D721Med (cell line): ENCODE measurements at regions not wholly inside any gene's neighbourhood (a gene's known extent, or its start where the extent isn't known, plus 50 kb on each side); places are given as distances from the start of the nearest gene placed in this dataset.

Experiments used
- DNase-seq: peaks from one replicate; pipeline ENCODE4 v3.0.0; 2011; ENCODE audit warnings: low spot score; ENCODE audit not compliant: insufficient read length
- FAIRE-seq: peaks from 2 replicates; lab custom pipeline; 2011; peaks lifted over from hg19 to GRCh38; lab: Jason Lieb, UNC
- TF ChIP-seq, protein P1 (sequence below): IDR thresholded peaks from 2 replicates; pipeline ENCODE4 v1.5.1; 2012; ENCODE audit warnings: mild to moderate bottlenecking, control low read depth; ENCODE audit not compliant: insufficient read depth; ENCODE audit errors: missing control alignments

DNA sequence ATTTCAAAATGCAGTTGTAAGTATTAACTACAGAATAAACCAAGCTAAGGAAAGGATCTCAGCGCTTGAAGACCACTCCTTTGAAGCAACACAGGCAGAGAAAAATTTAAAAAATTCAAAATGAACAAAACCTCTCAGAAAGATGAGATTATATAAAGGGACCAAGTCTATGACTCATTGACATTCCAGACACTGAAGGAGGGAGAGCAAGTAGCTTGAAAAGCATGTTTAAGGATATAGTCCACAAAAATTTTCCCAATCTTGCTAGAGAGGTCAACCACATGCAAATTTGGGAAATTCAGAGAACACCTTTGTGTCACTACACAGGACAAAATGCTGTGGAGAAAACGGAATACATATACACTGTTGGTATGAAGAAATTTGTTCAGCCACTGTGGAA lies 112.6 kb upstream of the MC4R start:
- TF ChIP-seq, protein P1, sequence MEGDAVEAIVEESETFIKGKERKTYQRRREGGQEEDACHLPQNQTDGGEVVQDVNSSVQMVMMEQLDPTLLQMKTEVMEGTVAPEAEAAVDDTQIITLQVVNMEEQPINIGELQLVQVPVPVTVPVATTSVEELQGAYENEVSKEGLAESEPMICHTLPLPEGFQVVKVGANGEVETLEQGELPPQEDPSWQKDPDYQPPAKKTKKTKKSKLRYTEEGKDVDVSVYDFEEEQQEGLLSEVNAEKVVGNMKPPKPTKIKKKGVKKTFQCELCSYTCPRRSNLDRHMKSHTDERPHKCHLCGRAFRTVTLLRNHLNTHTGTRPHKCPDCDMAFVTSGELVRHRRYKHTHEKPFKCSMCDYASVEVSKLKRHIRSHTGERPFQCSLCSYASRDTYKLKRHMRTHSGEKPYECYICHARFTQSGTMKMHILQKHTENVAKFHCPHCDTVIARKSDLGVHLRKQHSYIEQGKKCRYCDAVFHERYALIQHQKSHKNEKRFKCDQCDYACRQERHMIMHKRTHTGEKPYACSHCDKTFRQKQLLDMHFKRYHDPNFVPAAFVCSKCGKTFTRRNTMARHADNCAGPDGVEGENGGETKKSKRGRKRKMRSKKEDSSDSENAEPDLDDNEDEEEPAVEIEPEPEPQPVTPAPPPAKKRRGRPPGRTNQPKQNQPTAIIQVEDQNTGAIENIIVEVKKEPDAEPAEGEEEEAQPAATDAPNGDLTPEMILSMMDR, result no peak
- no peak for FAIRE-seq
- DNase-seq, result no peak

DNA sequence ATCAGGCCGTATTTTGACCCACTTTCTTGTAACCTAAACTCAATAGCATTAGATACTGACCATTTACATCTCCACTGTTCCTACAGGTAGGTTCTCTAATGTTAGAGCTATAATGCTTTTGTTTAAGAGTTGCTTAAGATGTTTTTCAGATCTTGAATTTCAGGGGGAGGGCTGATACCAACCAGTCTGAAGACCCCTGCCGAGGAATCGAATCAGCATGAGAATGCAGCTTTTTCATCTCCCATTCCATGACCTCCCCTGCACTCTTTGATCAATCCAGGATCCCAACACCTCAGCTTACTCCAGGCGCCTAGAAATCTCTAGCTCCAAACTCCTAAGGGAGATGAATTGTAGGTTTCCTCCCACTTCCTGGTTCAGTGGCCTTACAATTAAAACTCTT lies 120.5 kb upstream of the MC4R start:
- FAIRE-seq, result no peak

DNA sequence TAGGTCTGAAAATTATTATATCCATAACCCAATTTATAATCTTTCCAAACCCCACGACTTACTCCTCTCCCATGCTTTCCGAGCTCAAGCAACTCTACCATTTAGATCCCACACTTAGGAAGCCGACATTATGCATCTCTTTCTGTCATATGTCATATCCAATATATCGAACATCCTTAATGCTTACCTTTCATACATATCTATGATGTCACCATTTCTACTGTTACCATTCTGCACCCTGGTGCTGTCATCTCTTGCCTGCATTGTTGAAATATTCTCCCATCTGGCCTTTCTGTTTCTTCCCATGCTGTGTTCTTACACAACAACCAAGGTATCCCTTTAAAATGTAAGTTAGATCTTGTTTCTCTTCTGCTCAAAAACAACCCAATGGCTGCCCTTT lies 127.1 kb upstream of the MC4R start:
- FAIRE-seq (no peak), DNase-seq (no peak)
- TF ChIP-seq, protein P1, result no peak

More for the DNA sequence above, 120.5 kb upstream of the MC4R start:
- DNase-seq, result no peak
- TF ChIP-seq, protein P1, result no peak

DNA sequence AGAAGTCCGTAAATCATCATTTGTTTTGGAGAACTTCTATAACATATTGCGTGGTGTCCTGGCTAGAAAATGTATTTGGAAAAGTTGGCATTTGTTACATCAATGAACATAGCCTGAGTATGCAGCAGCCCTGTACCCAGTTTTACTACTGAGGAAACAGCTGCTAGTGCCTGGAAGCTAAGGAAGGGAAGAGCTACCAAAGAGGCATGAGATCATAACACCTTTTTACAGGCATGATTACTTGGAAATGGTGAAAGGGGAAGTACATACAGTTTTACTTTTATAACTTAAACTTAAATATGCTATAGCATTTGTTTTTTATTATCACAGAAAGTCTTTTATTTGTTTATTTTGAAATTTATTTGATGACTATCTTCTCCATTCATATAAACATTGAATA lies 128.4 kb upstream of the MC4R start:
- DNase-seq, result no peak
- TF ChIP-seq, protein P1, result no peak
- FAIRE-seq, result no peak

DNA sequence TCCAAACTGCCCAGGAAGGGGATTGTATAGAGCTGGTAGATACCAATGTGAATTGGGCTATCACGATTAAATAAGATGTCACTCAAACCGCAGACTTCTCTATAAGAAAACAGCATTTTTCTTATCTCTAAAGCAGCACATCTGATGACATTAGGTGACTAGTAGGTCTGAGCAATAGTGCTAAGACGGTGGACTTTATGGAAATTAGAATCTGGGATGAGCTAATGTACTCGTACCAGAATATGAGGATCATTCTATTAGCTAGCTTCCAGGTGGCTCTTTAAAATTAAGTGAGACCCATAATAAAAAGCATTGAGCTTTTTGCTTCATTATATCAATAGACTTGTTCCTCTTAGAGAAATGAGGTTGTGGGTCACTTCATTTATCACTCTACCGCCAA lies 130.0 kb upstream of the MC4R start:
- TF ChIP-seq, protein P1, result no peak
- DNase-seq, result no peak
- FAIRE-seq, result no peak

DNA sequence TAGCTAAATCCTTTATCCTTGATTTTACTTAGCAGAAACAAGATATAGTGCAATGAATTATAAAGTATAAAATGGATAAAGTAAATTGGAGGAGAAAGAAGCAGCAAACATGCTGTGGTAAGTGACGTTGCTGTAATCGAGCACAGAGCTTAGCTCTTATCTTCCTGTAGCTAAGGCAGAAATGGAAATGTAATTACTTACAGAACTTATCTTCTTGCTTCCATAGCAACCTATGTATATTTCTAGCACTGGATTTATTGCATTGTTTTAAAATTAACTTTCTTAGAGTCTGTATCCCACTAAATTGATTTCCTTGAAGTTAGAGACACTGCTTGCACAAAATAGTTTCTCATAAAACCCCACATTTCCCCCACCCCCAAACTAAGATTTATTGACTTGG lies 130.6 kb upstream of the MC4R start:
- TF ChIP-seq, protein P1, result no peak
- DNase-seq (no peak), FAIRE-seq (no peak)

DNA sequence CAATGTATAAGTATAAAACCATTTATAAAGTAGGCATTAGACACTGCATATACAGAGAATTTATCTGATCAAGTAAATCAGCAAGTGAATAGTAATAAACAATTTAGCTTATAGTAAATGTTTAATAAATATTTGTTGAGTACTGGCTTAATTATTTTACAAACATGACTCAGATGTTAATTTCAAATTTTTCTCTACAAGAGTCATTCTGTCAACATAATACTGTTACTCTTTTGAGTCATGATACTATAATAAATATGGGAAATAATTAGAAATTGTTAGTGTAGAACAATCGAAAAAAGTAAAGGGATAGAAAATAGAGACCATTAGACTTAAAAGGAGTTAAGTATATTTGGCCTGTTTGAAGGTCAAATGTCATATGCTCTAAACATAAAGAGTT lies 133.6 kb upstream of the MC4R start:
- FAIRE-seq (no peak), DNase-seq (no peak)
- TF ChIP-seq, protein P1, result no peak
